Hepatocyte (in vitro differentiated cells): ENCODE measurements at regions not wholly inside any gene's neighbourhood (a gene's known extent, or its start where the extent isn't known, plus 50 kb on each side); places are given as distances from the start of the nearest gene placed in this dataset.

Experiments
- DNase-seq: peaks from one replicate; pipeline ENCODE4 v3.0.0-alpha.2; 2016; ENCODE audit warnings: low spot score
- H2AFZ ChIP-seq: fragments of 200-600 bp; sonication (generic); 2 replicates; pipeline ENCODE4 v1.6.0; 2016; ENCODE audit warnings: antibody characterized with exemption, mild to moderate bottlenecking
- H3K27ac ChIP-seq: fragments of 200-600 bp; sonication (generic); 2 replicates; pipeline ENCODE4 v1.5.1; 2016; ENCODE audit warnings: mild to moderate bottlenecking
- H3K27me3 ChIP-seq: fragments of 200-600 bp; sonication (generic); 2 replicates; pipeline ENCODE4 v1.6.1; 2016
- H3K36me3 ChIP-seq: fragments of 200-600 bp; sonication (generic); replicated peaks from 2 replicates; pipeline ENCODE4 v1.5.1; 2016; ENCODE audit warnings: low read depth; ENCODE audit not compliant: insufficient read depth
- H3K4me1 ChIP-seq: fragments of 200-600 bp; sonication (generic); 2 replicates; pipeline ENCODE4 v1.5.1; 2016; ENCODE audit warnings: mild to moderate bottlenecking, moderate library complexity; ENCODE audit not compliant: insufficient read depth
- H3K4me2 ChIP-seq: fragments of 200-600 bp; sonication (generic); 2 replicates; pipeline ENCODE4 v1.6.0; 2016
- H3K4me3 ChIP-seq: fragments of 200-600 bp; sonication (generic); 2 replicates; pipeline ENCODE4 v1.5.1; 2016; ENCODE audit warnings: mild to moderate bottlenecking
- H3K79me2 ChIP-seq: fragments of 200-600 bp; sonication (generic); 2 replicates; pipeline ENCODE4 v1.6.0; 2017; ENCODE audit warnings: mild to moderate bottlenecking
- H3K9me2 ChIP-seq: fragments of 200-600 bp; sonication (generic); replicated peaks from 2 replicates; pipeline ENCODE4 v1.6.0; 2017; ENCODE audit warnings: mild to moderate bottlenecking; ENCODE audit not compliant: insufficient read depth
- H3K9me3 ChIP-seq: fragments of 200-600 bp; sonication (generic); 2 replicates; pipeline ENCODE4 v1.5.1; 2016; ENCODE audit warnings: low read depth, mild to moderate bottlenecking
- H4K20me1 ChIP-seq: fragments of 200-600 bp; sonication (generic); 2 replicates; pipeline ENCODE4 v1.6.0; 2016; ENCODE audit warnings: mild to moderate bottlenecking; ENCODE audit not compliant: insufficient read depth, poor library complexity, severe bottlenecking
- EZH2 ChIP-seq: fragments of 200-600 bp; sonication (generic); IDR thresholded peaks from 2 replicates; pipeline ENCODE4 v1.6.1; 2016; ENCODE audit warnings: antibody characterized with exemption, mild to moderate bottlenecking, borderline replicate concordance
- EZH2phosphoT487 ChIP-seq: fragments of 200-600 bp; sonication (generic); IDR thresholded peaks from one replicate; pipeline ENCODE4 v1.6.1; 2018; ENCODE audit warnings: antibody characterized with exemption, mild to moderate bottlenecking, low read depth, moderate library complexity; ENCODE audit not compliant: unreplicated experiment, severe bottlenecking
- WGBS: methylation state at CpG from one replicate; pipeline ENCODE4 v1.1.6; 2016; ENCODE audit warnings: low lambda C conversion rate; ENCODE audit errors: missing lambda C conversion rate; 5-methylcytosine and 5-hydroxymethylcytosine counted together
- TF ChIP-seq, protein P1 (sequence below): fragments of 200-600 bp; sonication (generic); IDR thresholded peaks from 2 replicates; pipeline ENCODE4 v1.5.1; 2016; ENCODE audit warnings: antibody characterized with exemption, mild to moderate bottlenecking; ENCODE audit not compliant: poor library complexity

GRCh38 chr1:114208106-114208505 lies 54.4 kb upstream of the SYT6 start:
- Histone ChIP-seq H3K27ac (no peak overlapping the region), H3K79me2 (no peaks in the 10 kb centered on the region), H3K4me2 (no peak overlapping the region), H3K9me2 (no peaks in the 10 kb centered on the region), H4K20me1 (no peaks in the 10 kb centered on the region), H3K4me1 (no peaks in the 10 kb centered on the region), H3K36me3 (no peaks in the 10 kb centered on the region), H2AFZ (no peak overlapping the region), H3K9me3 (no peaks in the 10 kb centered on the region), H3K27me3 (no peaks in the 10 kb centered on the region), H3K4me3 (no peak overlapping the region)
- TF ChIP-seq EZH2phosphoT487 (no peak), EZH2 (no peak)
- TF ChIP-seq, protein P1, sequence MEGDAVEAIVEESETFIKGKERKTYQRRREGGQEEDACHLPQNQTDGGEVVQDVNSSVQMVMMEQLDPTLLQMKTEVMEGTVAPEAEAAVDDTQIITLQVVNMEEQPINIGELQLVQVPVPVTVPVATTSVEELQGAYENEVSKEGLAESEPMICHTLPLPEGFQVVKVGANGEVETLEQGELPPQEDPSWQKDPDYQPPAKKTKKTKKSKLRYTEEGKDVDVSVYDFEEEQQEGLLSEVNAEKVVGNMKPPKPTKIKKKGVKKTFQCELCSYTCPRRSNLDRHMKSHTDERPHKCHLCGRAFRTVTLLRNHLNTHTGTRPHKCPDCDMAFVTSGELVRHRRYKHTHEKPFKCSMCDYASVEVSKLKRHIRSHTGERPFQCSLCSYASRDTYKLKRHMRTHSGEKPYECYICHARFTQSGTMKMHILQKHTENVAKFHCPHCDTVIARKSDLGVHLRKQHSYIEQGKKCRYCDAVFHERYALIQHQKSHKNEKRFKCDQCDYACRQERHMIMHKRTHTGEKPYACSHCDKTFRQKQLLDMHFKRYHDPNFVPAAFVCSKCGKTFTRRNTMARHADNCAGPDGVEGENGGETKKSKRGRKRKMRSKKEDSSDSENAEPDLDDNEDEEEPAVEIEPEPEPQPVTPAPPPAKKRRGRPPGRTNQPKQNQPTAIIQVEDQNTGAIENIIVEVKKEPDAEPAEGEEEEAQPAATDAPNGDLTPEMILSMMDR, result no peak
- DNase-seq, result no peak
- WGBS, result 76% methylated on average over 4 of the region's 4 CpGs

DNA sequence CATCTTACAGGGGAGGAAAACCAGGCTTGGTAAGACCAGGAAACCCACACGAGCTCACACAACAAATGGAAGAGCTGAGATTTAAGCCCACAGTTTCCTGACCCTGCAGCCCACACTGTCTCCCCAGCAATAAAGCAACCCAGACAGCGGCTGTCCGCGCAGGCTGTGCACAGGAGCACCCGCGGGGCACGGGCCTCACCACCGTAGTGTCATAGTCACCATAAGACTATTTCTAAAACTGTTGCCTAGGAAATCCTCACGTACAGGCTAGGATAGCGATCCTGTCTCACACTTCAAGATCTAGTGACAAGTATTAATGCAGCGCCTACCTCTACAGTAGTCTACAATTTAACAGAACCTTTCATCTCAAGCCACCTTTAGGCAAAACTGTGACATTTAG lies 54.0 kb upstream of the SYT6 start:
- H3K36me3 ChIP-seq, result no peaks in the 10 kb centered on the region
- no peak overlapping the region for H3K27ac ChIP-seq
- 80% methylated on average over 11 of the region's 11 CpGs for WGBS
- DNase-seq, result no peak
- H3K4me2 ChIP-seq, result no peak overlapping the region
- no peaks in the 10 kb centered on the region for H4K20me1 ChIP-seq
- no peaks in the 10 kb centered on the region for H3K4me1 ChIP-seq
- no peaks in the 10 kb centered on the region for H3K27me3 ChIP-seq
- H3K9me3 ChIP-seq, result no peaks in the 10 kb centered on the region
- TF ChIP-seq, protein P1, result no peak
- TF ChIP-seq EZH2 (no peak), EZH2phosphoT487 (no peak)
- no peak overlapping the region for H2AFZ ChIP-seq
- no peaks in the 10 kb centered on the region for H3K79me2 ChIP-seq
- H3K4me3 ChIP-seq, result no peak overlapping the region
- H3K9me2 ChIP-seq, result no peaks in the 10 kb centered on the region

- no peak overlapping the region for H3K4me2 ChIP-seq
- no peaks in the 10 kb centered on the region for H3K9me2 ChIP-seq
- no peaks in the 10 kb centered on the region for H3K27me3 ChIP-seq
- no peak overlapping the region for H2AFZ ChIP-seq
- no peak overlapping the region for H3K27ac ChIP-seq
- H3K4me1 ChIP-seq, result no peaks in the 10 kb centered on the region
- H3K4me3 ChIP-seq, result no peak overlapping the region
- no peak for TF ChIP-seq EZH2phosphoT487
- TF ChIP-seq, protein P1, result no peak
- no peak for TF ChIP-seq EZH2
- no peaks in the 10 kb centered on the region for H3K9me3 ChIP-seq
- no peaks in the 10 kb centered on the region for H3K36me3 ChIP-seq
- H3K79me2 ChIP-seq, result no peaks in the 10 kb centered on the region
- no peaks in the 10 kb centered on the region for H4K20me1 ChIP-seq
- DNase-seq, result peak; percentile 13
- 49% methylated on average over 7 of the region's 7 CpGs for WGBS
Measured at GRCh38 chr1:114206392-114206791, 52.7 kb upstream of the SYT6 start.

GRCh38 chr1:114203595-114204128 lies 50.0 kb upstream of the SYT6 start:
- H3K4me1 ChIP-seq, result no peaks in the 10 kb centered on the region
- no peak for DNase-seq
- H2AFZ ChIP-seq, result no peak overlapping the region
- TF ChIP-seq EZH2phosphoT487, result no peak
- TF ChIP-seq EZH2, result no peak
- TF ChIP-seq, protein P1, result no peak
- H3K79me2 ChIP-seq, result no peaks in the 10 kb centered on the region
- 83% methylated on average over 5 of the region's 5 CpGs for WGBS
- H3K27ac ChIP-seq, result no peak overlapping the region
- H3K27me3 ChIP-seq, result peaks cover 22% of the 10 kb centered on the region
- H3K4me2 ChIP-seq, result no peak overlapping the region
- H3K4me3 ChIP-seq, result no peak overlapping the region
- no peaks in the 10 kb centered on the region for H3K9me2 ChIP-seq
- no peaks in the 10 kb centered on the region for H3K36me3 ChIP-seq
- no peaks in the 10 kb centered on the region for H3K9me3 ChIP-seq
- H4K20me1 ChIP-seq, result no peaks in the 10 kb centered on the region
